ENCODE measurements at regions not wholly inside any gene's neighbourhood (a gene's known extent, or its start where the extent isn't known, plus 50 kb on each side); places are given as distances from the start of the nearest gene placed in this dataset.
"Not testable (repeated sequence)": the region's sequence is repeated elsewhere in the genome, so short reads cannot be mapped to it uniquely, and the experiment has no call there.

DNA sequence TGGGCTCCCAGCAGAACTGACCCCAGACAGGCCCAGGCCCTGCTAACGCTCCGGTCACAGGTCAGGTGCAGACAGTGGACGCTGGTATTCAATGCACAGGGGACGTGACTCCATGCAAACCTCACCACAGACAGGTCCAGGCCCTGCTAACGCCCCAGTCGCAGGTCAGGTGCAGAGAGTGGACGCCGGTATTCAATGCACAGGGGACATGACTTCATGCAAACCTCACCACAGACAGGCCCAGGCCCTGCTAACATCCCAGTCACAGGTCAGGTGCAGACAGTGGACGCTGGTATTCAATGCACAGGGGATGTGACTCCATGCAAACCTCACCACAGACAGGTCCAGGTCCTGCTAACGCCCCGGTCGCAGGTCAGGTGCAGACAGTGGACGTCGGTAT, 98.5 kb downstream of the SHOX start:
- not testable (repeated sequence) for H3K4me1 ChIP-seq (ENCODE audit: control insufficient read depth, insufficient read depth, low read length); H3K9me3 ChIP-seq (ENCODE audit: control insufficient read depth, insufficient read depth, low read length); H3K27me3 ChIP-seq (ENCODE audit: control insufficient read depth, insufficient read depth, low read length); H3K4me3 ChIP-seq (ENCODE audit: low read length); H3K27ac ChIP-seq (ENCODE audit: low read length); H3K36me3 ChIP-seq (ENCODE audit: control insufficient read depth, insufficient read depth, low read length); DNase-seq (ENCODE audit: low read depth, low spot score)
- WGBS (ENCODE audit: insufficient coverage, insufficient read length): no CpG with 5 or more reads among the region's 14 CpGs

DNA sequence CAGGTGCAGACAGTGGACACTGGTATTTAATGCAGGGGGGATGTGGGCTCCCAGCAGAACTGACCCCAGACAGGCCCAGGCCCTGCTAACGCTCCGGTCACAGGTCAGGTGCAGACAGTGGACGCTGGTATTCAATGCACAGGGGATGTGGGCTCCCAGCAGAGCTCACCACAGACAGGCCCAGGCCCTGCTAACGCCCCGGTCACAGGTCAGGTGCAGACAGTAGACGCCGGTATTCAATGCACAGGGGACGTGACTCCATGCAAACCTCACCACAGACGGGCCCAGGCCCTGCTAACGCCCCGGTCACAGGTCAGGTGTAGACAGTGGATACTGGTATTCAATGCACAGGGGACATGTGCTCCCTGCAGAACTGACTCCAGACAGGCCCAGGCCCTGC, 98.0 kb downstream of the SHOX start:
- H3K4me3 ChIP-seq (ENCODE audit: low read length); H3K27ac ChIP-seq (ENCODE audit: low read length); DNase-seq (ENCODE audit: low read depth, low spot score); H3K36me3 ChIP-seq (ENCODE audit: control insufficient read depth, insufficient read depth, low read length); H3K27me3 ChIP-seq (ENCODE audit: control insufficient read depth, insufficient read depth, low read length); H3K9me3 ChIP-seq (ENCODE audit: control insufficient read depth, insufficient read depth, low read length); H3K4me1 ChIP-seq (ENCODE audit: control insufficient read depth, insufficient read depth, low read length): not testable (repeated sequence)
- no CpG with 5 or more reads among the region's 11 CpGs for WGBS (ENCODE audit: insufficient coverage, insufficient read length)

DNA sequence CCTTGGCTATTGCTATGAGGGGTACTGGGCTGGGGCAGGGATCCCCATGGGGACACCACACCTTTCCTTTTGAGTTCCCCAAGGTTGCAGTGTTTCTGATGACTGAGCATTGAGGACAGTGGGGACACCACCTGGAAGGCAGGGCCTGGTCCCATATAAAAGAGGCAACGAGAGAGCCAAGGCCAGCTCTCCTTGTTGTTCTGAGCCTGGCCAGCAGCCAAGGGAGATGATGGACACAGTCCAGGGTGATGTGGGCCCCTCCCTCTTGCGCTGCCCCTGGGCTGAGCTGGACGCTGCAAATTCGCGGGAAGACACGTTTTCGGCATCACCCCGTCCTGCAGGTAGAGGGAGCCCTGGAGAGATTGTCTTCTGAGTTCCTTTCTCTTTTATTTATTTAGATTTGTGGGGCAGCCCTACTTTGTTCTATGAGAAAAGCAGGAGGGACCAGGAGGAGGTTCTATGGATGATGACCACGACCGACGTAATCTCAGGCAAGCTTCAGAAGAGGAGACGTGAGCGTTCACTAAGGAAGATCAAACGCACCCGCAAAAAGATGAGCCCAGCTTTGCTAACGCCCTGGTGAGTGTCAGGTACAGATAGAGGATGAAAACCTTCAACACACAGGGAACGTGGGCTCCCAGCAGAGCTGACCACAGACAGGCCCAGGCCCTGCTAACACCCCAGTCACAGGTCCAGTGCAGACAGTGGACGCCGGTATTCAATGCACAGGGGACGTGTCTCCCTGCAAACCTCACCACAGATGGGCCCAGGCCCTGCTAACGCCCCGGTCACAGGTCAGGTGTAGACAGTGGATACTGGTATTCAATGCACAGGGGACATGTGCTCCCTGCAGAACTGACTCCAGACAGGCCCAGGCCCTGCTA, 97.4 kb downstream of the SHOX start:
- peak; percentile 31 for DNase-seq (ENCODE audit: low read depth, low spot score)
- no peak overlapping the region for H3K4me3 ChIP-seq (ENCODE audit: low read length)
- no peaks in the 10 kb centered on the region for H3K9me3 ChIP-seq (ENCODE audit: control insufficient read depth, insufficient read depth, low read length)
- H3K36me3 ChIP-seq (ENCODE audit: control insufficient read depth, insufficient read depth, low read length): no peaks in the 10 kb centered on the region
- no peak overlapping the region for H3K27ac ChIP-seq (ENCODE audit: low read length)
- H3K27me3 ChIP-seq (ENCODE audit: control insufficient read depth, insufficient read depth, low read length): no peaks in the 10 kb centered on the region
- no CpG with 5 or more reads among the region's 22 CpGs for WGBS (ENCODE audit: insufficient coverage, insufficient read length)
- H3K4me1 ChIP-seq (ENCODE audit: control insufficient read depth, insufficient read depth, low read length): no peaks in the 10 kb centered on the region

DNA sequence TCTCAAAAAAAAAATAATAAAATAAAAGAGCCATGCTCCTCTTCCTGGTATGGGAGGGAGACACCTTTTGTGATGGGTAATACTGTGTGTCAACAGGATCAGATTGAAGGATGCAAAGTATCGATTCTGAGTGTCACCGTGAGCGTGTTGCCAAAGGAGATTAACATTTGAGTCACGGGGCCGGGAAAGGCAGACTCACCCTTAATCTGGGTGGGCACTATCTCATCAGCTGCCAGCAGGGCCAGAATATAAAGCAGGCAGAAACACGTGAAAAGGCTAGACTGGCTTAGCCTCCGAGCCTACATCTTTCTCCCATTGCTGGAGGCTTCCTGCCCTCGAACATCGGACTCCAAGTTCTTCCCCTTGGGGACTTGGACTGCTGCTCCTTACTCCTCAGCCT, 95.4 kb downstream of the SHOX start:
- no peaks in the 10 kb centered on the region for H3K9me3 ChIP-seq (ENCODE audit: control insufficient read depth, insufficient read depth, low read length)
- no peak overlapping the region for H3K4me3 ChIP-seq (ENCODE audit: low read length)
- DNase-seq (ENCODE audit: low read depth, low spot score): no peak
- H3K36me3 ChIP-seq (ENCODE audit: control insufficient read depth, insufficient read depth, low read length): no peaks in the 10 kb centered on the region
- H3K27me3 ChIP-seq (ENCODE audit: control insufficient read depth, insufficient read depth, low read length): no peaks in the 10 kb centered on the region
- no peaks in the 10 kb centered on the region for H3K4me1 ChIP-seq (ENCODE audit: control insufficient read depth, insufficient read depth, low read length)
- no CpG with 5 or more reads among the region's 9 CpGs for WGBS (ENCODE audit: insufficient coverage, insufficient read length)
- no peak overlapping the region for H3K27ac ChIP-seq (ENCODE audit: low read length)

DNA sequence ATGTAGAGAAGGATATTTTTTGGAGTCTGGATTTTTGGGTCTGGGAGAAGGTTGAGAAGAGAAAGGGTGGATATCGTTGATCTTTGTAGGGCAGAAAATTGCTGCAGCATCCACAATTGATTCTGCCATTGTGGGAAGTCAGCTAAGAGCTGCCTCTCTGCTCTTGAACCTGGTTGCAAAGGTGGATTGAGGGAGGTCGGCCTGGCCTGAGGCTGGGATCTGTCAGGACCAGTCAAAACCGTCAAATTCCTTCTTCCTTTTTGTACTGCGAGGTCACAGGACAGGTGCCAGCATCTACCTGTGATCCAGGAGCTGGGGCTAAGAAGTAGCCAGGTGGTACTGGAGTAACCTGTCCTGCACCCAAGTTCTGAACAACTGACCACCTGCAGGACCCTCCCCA, 93.7 kb downstream of the SHOX start:
- no peak for DNase-seq (ENCODE audit: low read depth, low spot score)
- Histone ChIP-seq H3K27me3 (ENCODE audit: control insufficient read depth, insufficient read depth, low read length) (no peaks in the 10 kb centered on the region), H3K4me1 (ENCODE audit: control insufficient read depth, insufficient read depth, low read length) (no peaks in the 10 kb centered on the region), H3K9me3 (ENCODE audit: control insufficient read depth, insufficient read depth, low read length) (no peaks in the 10 kb centered on the region), H3K27ac (ENCODE audit: low read length) (no peak overlapping the region), H3K4me3 (ENCODE audit: low read length) (no peak overlapping the region), H3K36me3 (ENCODE audit: control insufficient read depth, insufficient read depth, low read length) (no peaks in the 10 kb centered on the region)
- WGBS (ENCODE audit: insufficient coverage, insufficient read length): no CpG with 5 or more reads among the region's 4 CpGs

DNA sequence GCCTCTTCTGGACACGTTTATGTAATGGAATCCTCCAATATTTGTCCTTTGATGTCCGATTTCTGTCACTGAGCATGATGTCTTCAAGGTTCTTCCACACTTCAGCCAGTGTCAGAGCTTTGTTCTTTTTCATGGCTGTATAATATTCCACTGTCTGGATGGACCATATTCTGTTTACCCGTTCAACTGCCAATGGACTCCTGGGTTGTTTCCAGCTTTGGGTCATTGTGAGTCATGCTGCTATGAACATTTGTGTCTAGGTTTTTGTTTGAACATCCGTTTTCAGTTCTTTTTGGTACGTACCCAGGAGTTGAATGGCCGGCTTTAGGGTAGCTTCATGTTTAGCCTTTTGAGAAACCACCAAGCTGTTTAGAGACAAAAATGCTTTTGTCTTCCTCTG, 93.2 kb downstream of the SHOX start:
- no peak for DNase-seq (ENCODE audit: low read depth, low spot score)
- Histone ChIP-seq H3K4me3 (ENCODE audit: low read length) (no peak overlapping the region), H3K27me3 (ENCODE audit: control insufficient read depth, insufficient read depth, low read length) (no peaks in the 10 kb centered on the region), H3K4me1 (ENCODE audit: control insufficient read depth, insufficient read depth, low read length) (no peaks in the 10 kb centered on the region), H3K27ac (ENCODE audit: low read length) (no peak overlapping the region), H3K36me3 (ENCODE audit: control insufficient read depth, insufficient read depth, low read length) (no peaks in the 10 kb centered on the region), H3K9me3 (ENCODE audit: control insufficient read depth, insufficient read depth, low read length) (no peaks in the 10 kb centered on the region)
- WGBS (ENCODE audit: insufficient coverage, insufficient read length): no CpG with 5 or more reads among the region's 6 CpGs

DNA sequence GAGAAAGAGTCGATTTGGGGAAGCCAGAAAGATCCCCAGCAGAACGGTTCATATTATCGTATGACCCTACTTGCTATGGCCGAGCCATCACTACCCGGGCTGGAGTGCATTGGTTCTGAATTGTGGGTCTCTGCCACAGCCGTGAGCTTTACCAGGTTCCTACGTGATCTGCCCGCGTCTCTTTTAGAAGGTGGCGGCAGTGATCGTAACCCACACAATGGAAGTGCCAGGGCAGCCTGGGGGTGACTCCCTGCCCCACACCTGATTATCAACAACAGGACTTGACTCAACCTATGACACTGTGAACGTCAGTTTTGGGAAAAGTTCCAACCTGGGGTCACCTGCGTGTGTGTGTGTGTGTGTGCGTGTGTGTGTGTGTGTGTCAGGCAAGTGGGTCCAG, 90.8 kb downstream of the SHOX start:
- Histone ChIP-seq H3K36me3 (ENCODE audit: control insufficient read depth, insufficient read depth, low read length) (no peaks in the 10 kb centered on the region), H3K4me1 (ENCODE audit: control insufficient read depth, insufficient read depth, low read length) (no peaks in the 10 kb centered on the region), H3K27me3 (ENCODE audit: control insufficient read depth, insufficient read depth, low read length) (no peaks in the 10 kb centered on the region), H3K27ac (ENCODE audit: low read length) (no peak overlapping the region), H3K9me3 (ENCODE audit: control insufficient read depth, insufficient read depth, low read length) (no peaks in the 10 kb centered on the region), H3K4me3 (ENCODE audit: low read length) (no peak overlapping the region)
- no CpG with 5 or more reads among the region's 14 CpGs for WGBS (ENCODE audit: insufficient coverage, insufficient read length)
- DNase-seq (ENCODE audit: low read depth, low spot score): no peak

DNA sequence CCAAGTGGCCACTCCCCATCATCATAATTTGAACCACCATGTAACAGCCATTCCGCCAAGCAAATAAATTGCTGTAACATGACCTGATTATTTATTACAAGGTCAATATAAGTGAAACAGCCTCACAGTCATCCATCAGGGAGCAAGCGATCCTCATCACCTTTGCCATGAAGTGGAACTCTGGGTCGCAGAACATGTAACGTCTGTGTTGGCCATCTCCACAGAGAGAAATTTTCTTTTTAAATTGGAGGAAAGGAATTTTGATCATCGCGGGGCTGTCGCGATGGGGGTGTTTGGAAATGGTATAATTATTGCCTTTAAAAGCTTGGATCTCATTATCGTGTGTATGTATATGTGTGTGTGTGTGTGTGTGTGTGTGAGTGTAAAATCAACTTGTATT, 90.2 kb downstream of the SHOX start:
- WGBS (ENCODE audit: insufficient coverage, insufficient read length): 100% methylated on average over 4 of the region's 9 CpGs
- no peaks in the 10 kb centered on the region for H3K9me3 ChIP-seq (ENCODE audit: control insufficient read depth, insufficient read depth, low read length)
- H3K4me1 ChIP-seq (ENCODE audit: control insufficient read depth, insufficient read depth, low read length): no peaks in the 10 kb centered on the region
- no peaks in the 10 kb centered on the region for H3K27me3 ChIP-seq (ENCODE audit: control insufficient read depth, insufficient read depth, low read length)
- H3K27ac ChIP-seq (ENCODE audit: low read length): no peak overlapping the region
- no peak overlapping the region for H3K4me3 ChIP-seq (ENCODE audit: low read length)
- DNase-seq (ENCODE audit: low read depth, low spot score): no peak
- H3K36me3 ChIP-seq (ENCODE audit: control insufficient read depth, insufficient read depth, low read length): no peaks in the 10 kb centered on the region

DNA sequence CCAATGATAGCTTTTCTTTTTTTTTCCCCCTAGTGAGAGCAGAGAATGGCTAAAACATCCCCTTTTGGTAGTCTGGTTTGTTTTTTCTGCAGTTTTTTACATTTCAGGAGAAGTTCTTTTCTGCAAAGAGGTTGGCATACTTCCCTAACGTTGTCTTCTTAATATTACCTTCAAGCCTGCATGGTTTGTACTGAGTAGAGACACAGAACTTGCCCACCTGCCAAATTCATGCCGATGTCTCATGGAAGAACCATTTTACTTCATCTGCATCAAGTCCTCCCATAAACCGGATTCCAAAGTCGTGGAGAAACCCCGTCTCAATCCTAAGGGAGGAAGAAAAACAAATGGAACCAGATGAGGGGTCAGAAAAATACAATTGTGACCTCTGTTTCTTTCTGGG, 89.7 kb downstream of the SHOX start:
- Histone ChIP-seq H3K27ac (ENCODE audit: low read length) (no peak overlapping the region), H3K27me3 (ENCODE audit: control insufficient read depth, insufficient read depth, low read length) (no peaks in the 10 kb centered on the region), H3K4me1 (ENCODE audit: control insufficient read depth, insufficient read depth, low read length) (no peaks in the 10 kb centered on the region), H3K4me3 (ENCODE audit: low read length) (no peak overlapping the region), H3K36me3 (ENCODE audit: control insufficient read depth, insufficient read depth, low read length) (no peaks in the 10 kb centered on the region), H3K9me3 (ENCODE audit: control insufficient read depth, insufficient read depth, low read length) (no peaks in the 10 kb centered on the region)
- DNase-seq (ENCODE audit: low read depth, low spot score): no peak
- no CpG with 5 or more reads among the region's 5 CpGs for WGBS (ENCODE audit: insufficient coverage, insufficient read length)

DNA sequence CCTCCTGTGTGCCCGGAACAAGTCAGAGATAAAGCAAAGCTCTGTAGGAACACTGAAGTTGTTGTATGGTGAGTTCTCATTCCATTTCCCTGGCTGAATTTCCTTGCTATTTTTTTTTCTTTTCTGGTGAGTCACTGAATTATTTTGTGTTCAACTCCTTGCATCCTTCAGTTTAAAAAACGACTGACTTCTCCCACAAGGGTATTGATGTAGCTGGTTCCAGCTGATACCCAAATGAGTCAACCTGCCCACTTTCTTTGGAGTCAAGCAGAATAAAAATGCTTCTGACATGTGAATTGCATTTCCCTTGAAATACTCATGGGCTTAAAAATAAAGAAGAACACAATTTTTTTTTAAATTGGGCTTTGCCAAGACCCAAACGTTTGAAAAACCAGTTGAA, 85.5 kb downstream of the SHOX start:
- DNase-seq (ENCODE audit: low read depth, low spot score): no peak
- H3K36me3 ChIP-seq (ENCODE audit: control insufficient read depth, insufficient read depth, low read length): no peaks in the 10 kb centered on the region
- no peak overlapping the region for H3K27ac ChIP-seq (ENCODE audit: low read length)
- H3K4me3 ChIP-seq (ENCODE audit: low read length): no peak overlapping the region
- H3K27me3 ChIP-seq (ENCODE audit: control insufficient read depth, insufficient read depth, low read length): no peaks in the 10 kb centered on the region
- WGBS (ENCODE audit: insufficient coverage, insufficient read length): no CpG with 5 or more reads among the region's 3 CpGs
- no peaks in the 10 kb centered on the region; the same call in 1 of the 2 replicates for H3K9me3 ChIP-seq (ENCODE audit: control insufficient read depth, insufficient read depth, low read length)
- H3K4me1 ChIP-seq (ENCODE audit: control insufficient read depth, insufficient read depth, low read length): no peaks in the 10 kb centered on the region

DNA sequence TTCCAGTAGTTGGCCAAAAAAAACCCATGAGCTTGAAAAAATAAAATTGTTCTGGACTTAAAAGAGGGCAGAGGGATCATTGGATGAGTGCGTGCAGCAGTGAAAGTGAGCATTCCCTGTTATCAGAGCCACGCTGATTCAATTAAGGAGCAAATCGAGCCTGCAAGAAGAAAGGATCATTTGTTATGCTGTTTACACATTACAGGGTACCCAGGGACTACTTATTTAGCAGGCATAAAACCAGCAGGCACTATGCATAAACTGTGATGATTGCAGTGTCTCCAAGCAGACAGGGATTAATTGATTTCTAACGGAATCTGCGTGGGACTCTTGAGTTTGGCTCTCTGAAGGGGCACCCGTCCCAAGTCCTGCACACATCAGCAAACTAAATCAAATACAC, 83.5 kb downstream of the SHOX start:
- Histone ChIP-seq H3K27me3 (ENCODE audit: control insufficient read depth, insufficient read depth, low read length) (no peaks in the 10 kb centered on the region), H3K4me3 (ENCODE audit: low read length) (no peak overlapping the region), H3K4me1 (ENCODE audit: control insufficient read depth, insufficient read depth, low read length) (no peaks in the 10 kb centered on the region), H3K36me3 (ENCODE audit: control insufficient read depth, insufficient read depth, low read length) (no peaks in the 10 kb centered on the region), H3K27ac (ENCODE audit: low read length) (no peak overlapping the region), H3K9me3 (ENCODE audit: control insufficient read depth, insufficient read depth, low read length) (no peaks in the 10 kb centered on the region; the same call in 1 of the 2 replicates)
- no CpG with 5 or more reads among the region's 6 CpGs for WGBS (ENCODE audit: insufficient coverage, insufficient read length)
- DNase-seq (ENCODE audit: low read depth, low spot score): no peak
